Testis (tissue), 2 donors: ENCODE measurements at regions not wholly inside any gene's neighbourhood (a gene's known extent, or its start where the extent isn't known, plus 50 kb on each side); places are given as distances from the start of the nearest gene placed in this dataset.

Experiments
- CTCF ChIP-seq, 3 experiments: fragments of 450-650 bp in 2 of 3; fragments of 200-600 bp in 1 of 3; sonication (generic) in 1 of 3; IDR thresholded peaks; one replicate each; pipeline ENCODE4 v1.5.1; 2016 to 2019; ENCODE audit warnings: antibody characterized with exemption in 3 of 3, mild to moderate bottlenecking in 2 of 3, moderate library complexity in 1 of 3
- POLR2A ChIP-seq: fragments of 450-650 bp; IDR thresholded peaks from one replicate; pipeline ENCODE4 v1.6.1; 2017; ENCODE audit warnings: antibody characterized with exemption, mild to moderate bottlenecking, moderate library complexity

GRCh38 chr12:33125755-33126154 lies 229.2 kb upstream of the PKP2 start:
- TF ChIP-seq POLR2A (no peak), CTCF (IDR thresholded peaks at IDR 0.05) (no peak)
